Dendritic cell treated with granulocyte-macrophage colony-stimulating factor and Interleukin-4, amounts not matched to agents 40 ng/mL and 50 ng/mL, for 4 days (primary cell): ENCODE measurements at regions not wholly inside any gene's neighbourhood (a gene's known extent, or its start where the extent isn't known, plus 50 kb on each side); places are given as distances from the start of the nearest gene placed in this dataset.

Experiments used
- H3K27ac Mint-ChIP-seq: one replicate; pipeline ENCODE4 v1.8.0; 2022; ENCODE audit warnings: mild to moderate bottlenecking, mixed read lengths
- H3K27me3 Mint-ChIP-seq: one replicate; pipeline ENCODE4 v1.8.0; 2022; ENCODE audit warnings: mild to moderate bottlenecking, mixed read lengths
- H3K36me3 Mint-ChIP-seq: one replicate; pipeline ENCODE4 v1.8.0; 2022; ENCODE audit warnings: low read depth, mixed read lengths
- H3K4me1 Mint-ChIP-seq: one replicate; pipeline ENCODE4 v1.8.0; 2022; ENCODE audit warnings: low read depth, mixed read lengths
- H3K4me3 Mint-ChIP-seq: one replicate; pipeline ENCODE4 v1.8.0; 2022; ENCODE audit warnings: mild to moderate bottlenecking, moderate library complexity, mixed read lengths
- H3K9me3 Mint-ChIP-seq: one replicate; pipeline ENCODE4 v1.8.0; 2022; ENCODE audit warnings: mixed read lengths
- intact Hi-C: fragments of 100-400 bp; cut with micrococcal nuclease; formaldehyde crosslinking; loops from one replicate; pipeline ENCODE4 v1.15.0; 2022

- no peak overlapping the region for H3K4me3 Mint-ChIP-seq
- no peaks in the 10 kb centered on the region for H3K9me3 Mint-ChIP-seq
- no peaks in the 10 kb centered on the region for H3K4me1 Mint-ChIP-seq
- no peaks in the 10 kb centered on the region for H3K36me3 Mint-ChIP-seq
- H3K27me3 Mint-ChIP-seq, result peaks cover 7% of the 10 kb centered on the region
- intact Hi-C loops, result no loop called here
- H3K27ac Mint-ChIP-seq, result no peak overlapping the region
These were observed 556.6 kb upstream of the CDH4 start for GRCh38 chr20:60695226-60696000.

GRCh38 chr20:60697252-60697651 lies 554.8 kb upstream of the CDH4 start:
- H3K27me3 Mint-ChIP-seq, result peaks cover 5% of the 10 kb centered on the region
- intact Hi-C loops, result no loop called here
- H3K36me3 Mint-ChIP-seq, result no peaks in the 10 kb centered on the region
- no peaks in the 10 kb centered on the region for H3K9me3 Mint-ChIP-seq
- H3K4me3 Mint-ChIP-seq, result no peak overlapping the region
- no peak overlapping the region for H3K27ac Mint-ChIP-seq
- H3K4me1 Mint-ChIP-seq, result no peaks in the 10 kb centered on the region

- intact Hi-C loops, result no loop called here
- no peaks in the 10 kb centered on the region for H3K4me1 Mint-ChIP-seq
- no peak overlapping the region for H3K27ac Mint-ChIP-seq
- no peak overlapping the region for H3K4me3 Mint-ChIP-seq
- H3K9me3 Mint-ChIP-seq, result no peaks in the 10 kb centered on the region
- H3K36me3 Mint-ChIP-seq, result no peaks in the 10 kb centered on the region
- no peaks in the 10 kb centered on the region for H3K27me3 Mint-ChIP-seq
These were observed 551.3 kb upstream of the CDH4 start for GRCh38 chr20:60700728-60701127.

GRCh38 chr20:60704147-60704546 lies 547.9 kb upstream of the CDH4 start:
- intact Hi-C loops, result no loop called here
- Mint-ChIP-seq H3K4me3 (no peak overlapping the region), H3K9me3 (no peaks in the 10 kb centered on the region), H3K4me1 (no peaks in the 10 kb centered on the region), H3K27ac (no peak overlapping the region), H3K36me3 (no peaks in the 10 kb centered on the region), H3K27me3 (no peaks in the 10 kb centered on the region)

GRCh38 chr20:60713396-60713795 lies 538.7 kb upstream of the CDH4 start:
- intact Hi-C loops, result no loop called here
- Mint-ChIP-seq H3K36me3 (no peaks in the 10 kb centered on the region), H3K27me3 (no peaks in the 10 kb centered on the region), H3K9me3 (no peaks in the 10 kb centered on the region), H3K27ac (no peak overlapping the region), H3K4me3 (no peak overlapping the region), H3K4me1 (no peaks in the 10 kb centered on the region)

GRCh38 chr20:60715172-60715571 lies 536.9 kb upstream of the CDH4 start:
- H3K36me3 Mint-ChIP-seq, result no peaks in the 10 kb centered on the region
- intact Hi-C loops, result no loop called here
- H3K9me3 Mint-ChIP-seq, result no peaks in the 10 kb centered on the region
- H3K4me1 Mint-ChIP-seq, result no peaks in the 10 kb centered on the region
- H3K4me3 Mint-ChIP-seq, result no peak overlapping the region
- H3K27me3 Mint-ChIP-seq, result peaks cover 1% of the 10 kb centered on the region
- H3K27ac Mint-ChIP-seq, result no peak overlapping the region

GRCh38 chr20:60718743-60719480 lies 533.1 kb upstream of the CDH4 start:
- Mint-ChIP-seq H3K27me3 (peaks cover 1% of the 10 kb centered on the region), H3K4me3 (no peak overlapping the region), H3K27ac (no peak overlapping the region), H3K9me3 (no peaks in the 10 kb centered on the region), H3K4me1 (no peaks in the 10 kb centered on the region), H3K36me3 (no peaks in the 10 kb centered on the region)
- intact Hi-C loops, result no loop called here

- no peaks in the 10 kb centered on the region for H3K9me3 Mint-ChIP-seq
- H3K36me3 Mint-ChIP-seq, result no peaks in the 10 kb centered on the region
- H3K27ac Mint-ChIP-seq, result no peak overlapping the region
- H3K4me3 Mint-ChIP-seq, result no peak overlapping the region
- no peaks in the 10 kb centered on the region for H3K27me3 Mint-ChIP-seq
- intact Hi-C loops, result no loop called here
- H3K4me1 Mint-ChIP-seq, result no peaks in the 10 kb centered on the region
These were observed 526.7 kb upstream of the CDH4 start for GRCh38 chr20:60725311-60725906.

- H3K36me3 Mint-ChIP-seq, result no peaks in the 10 kb centered on the region
- no peak overlapping the region for H3K4me3 Mint-ChIP-seq
- H3K27me3 Mint-ChIP-seq, result no peaks in the 10 kb centered on the region
- H3K27ac Mint-ChIP-seq, result no peak overlapping the region
- intact Hi-C loops, result no loop called here
- no peaks in the 10 kb centered on the region for H3K9me3 Mint-ChIP-seq
- H3K4me1 Mint-ChIP-seq, result no peaks in the 10 kb centered on the region
These were observed 524.6 kb upstream of the CDH4 start for GRCh38 chr20:60727425-60727824.

GRCh38 chr20:60728705-60729104 lies 523.4 kb upstream of the CDH4 start:
- no peaks in the 10 kb centered on the region for H3K27me3 Mint-ChIP-seq
- H3K4me3 Mint-ChIP-seq, result no peak overlapping the region
- intact Hi-C loops, result no loop called here
- no peak overlapping the region for H3K27ac Mint-ChIP-seq
- no peaks in the 10 kb centered on the region for H3K36me3 Mint-ChIP-seq
- H3K9me3 Mint-ChIP-seq, result no peaks in the 10 kb centered on the region
- no peaks in the 10 kb centered on the region for H3K4me1 Mint-ChIP-seq

- no peak overlapping the region for H3K27ac Mint-ChIP-seq
These were observed 522.7 kb upstream of the CDH4 start for GRCh38 chr20:60729135-60729900.

GRCh38 chr20:60732322-60732721 lies 519.7 kb upstream of the CDH4 start:
- Mint-ChIP-seq H3K9me3 (no peaks in the 10 kb centered on the region), H3K4me3 (no peak overlapping the region)

More at GRCh38 chr20:60729135-60729900, 522.7 kb upstream of the CDH4 start:
- Mint-ChIP-seq H3K4me3 (no peak overlapping the region), H3K36me3 (no peaks in the 10 kb centered on the region), H3K4me1 (no peaks in the 10 kb centered on the region), H3K9me3 (no peaks in the 10 kb centered on the region), H3K27me3 (no peaks in the 10 kb centered on the region)
- intact Hi-C loops, result no loop called here

GRCh38 chr20:60748086-60748485 lies 504.0 kb upstream of the CDH4 start:
- H3K36me3 Mint-ChIP-seq, result no peaks in the 10 kb centered on the region
- H3K9me3 Mint-ChIP-seq, result peaks cover 7% of the 10 kb centered on the region
- H3K4me1 Mint-ChIP-seq, result no peaks in the 10 kb centered on the region
- no peak overlapping the region for H3K4me3 Mint-ChIP-seq
- H3K27ac Mint-ChIP-seq, result no peak overlapping the region
- intact Hi-C loops, result no loop called here
- H3K27me3 Mint-ChIP-seq, result no peaks in the 10 kb centered on the region

More at GRCh38 chr20:60732322-60732721, 519.7 kb upstream of the CDH4 start:
- H3K4me1 Mint-ChIP-seq, result no peaks in the 10 kb centered on the region
- intact Hi-C loops, result no loop called here
- no peaks in the 10 kb centered on the region for H3K36me3 Mint-ChIP-seq
- peaks cover 1% of the 10 kb centered on the region for H3K27me3 Mint-ChIP-seq
- H3K27ac Mint-ChIP-seq, result no peak overlapping the region
